Breast epithelium (tissue), 4 donors: ENCODE measurements at regions not wholly inside any gene's neighbourhood (a gene's known extent, or its start where the extent isn't known, plus 50 kb on each side); places are given as distances from the start of the nearest gene placed in this dataset.

ENCODE experiments used
- DNase-seq, 2 donors: peaks; one replicate each; pipeline ENCODE4 v3.0.0-alpha.2; 2019; ENCODE audit warnings: low spot score in 2 of 2
- H3K27ac ChIP-seq, 2 donors: fragments of 200-600 bp; sonication (generic) in 1 of 2; one replicate each; pipeline ENCODE4 v1.5.1; 2016 to 2019; ENCODE audit warnings: mild to moderate bottlenecking in 1 of 2
- H3K27me3 ChIP-seq, 2 donors: fragments of 200-600 bp; sonication (generic) in 1 of 2; one replicate each; pipeline versions ENCODE4 v1.5.1 to v1.6.0; 2017 to 2019; ENCODE audit warnings: control low read depth in 1 of 2, mild to moderate bottlenecking in 1 of 2
- H3K36me3 ChIP-seq: fragments of 200-600 bp; one replicate; pipeline ENCODE4 v1.5.1; 2019
- H3K4me1 ChIP-seq, 2 donors: fragments of 200-600 bp; sonication (generic); one replicate each; pipeline ENCODE4 v1.5.1; 2016 to 2019; ENCODE audit warnings: control low read depth in 1 of 2
- H3K4me3 ChIP-seq, 3 donors: fragments of 200-600 bp; sonication (generic); 1 replicate in 2 of 3; 2 replicates in 1 of 3; pipeline ENCODE4 v1.5.1; 2016 to 2019; ENCODE audit warnings: mild to moderate bottlenecking in 3 of 3, moderate library complexity in 2 of 3
- H3K9me3 ChIP-seq, 2 donors: fragments of 200-600 bp; sonication (generic) in 1 of 2; one replicate each; pipeline ENCODE4 v1.5.1; 2016 to 2019; ENCODE audit warnings: control low read depth in 1 of 2
- POLR2A ChIP-seq: fragments of 450-650 bp; IDR thresholded peaks from one replicate; pipeline ENCODE4 v1.6.1; 2016; ENCODE audit warnings: antibody characterized with exemption, mild to moderate bottlenecking, moderate library complexity
- POLR2AphosphoS5 ChIP-seq, 3 donors: sonication (generic); formaldehyde crosslinking; IDR thresholded peaks; one replicate each; pipeline ENCODE4 v1.6.1; 2017; ENCODE audit warnings: antibody characterized with exemption in 3 of 3
- intact Hi-C: fragments of 100-400 bp; cut with DNase I; formaldehyde crosslinking; loops from one replicate; pipeline ENCODE4 v1.15.1; 2023; ENCODE audit warnings: low total_unique reads
- TF ChIP-seq, protein P1 (sequence below), 3 donors: fragments of 450-650 bp; IDR thresholded peaks; one replicate each; pipeline ENCODE4 v1.5.1; 2016 to 2017; ENCODE audit warnings: antibody characterized with exemption in 3 of 3, mild to moderate bottlenecking in 3 of 3, moderate library complexity in 3 of 3

DNA sequence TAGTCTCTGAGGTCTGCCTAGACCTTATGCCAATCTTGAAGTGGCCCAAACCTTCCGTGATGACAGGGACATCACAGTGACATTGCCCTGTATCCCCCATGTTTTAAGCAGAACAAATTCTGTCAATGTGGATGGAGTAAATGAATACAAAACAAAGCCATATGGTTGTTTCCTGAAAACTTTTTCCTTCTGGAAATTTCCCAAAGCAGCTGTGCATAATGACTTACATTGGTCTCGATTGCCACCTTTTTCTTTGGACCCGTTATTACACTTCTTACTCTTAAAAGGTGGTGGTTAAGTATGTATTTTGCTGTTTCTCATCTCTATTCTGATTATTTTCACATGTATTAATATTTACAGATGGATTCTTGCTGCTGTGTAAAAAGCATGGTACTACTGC is 411.2 kb upstream of the KLF6 start:
- Histone ChIP-seq H3K4me1 (no peaks in the 10 kb centered on the region), H3K36me3 (no peaks in the 10 kb centered on the region), H3K27me3 (no peaks in the 10 kb centered on the region), H3K27ac (peak overlapping the region; percentile 12 to 19), H3K9me3 (no peaks in the 10 kb centered on the region), H3K4me3 (no peak overlapping the region)
- intact Hi-C loops, result loop anchor here (10.0 kb wide), 1 partner anchor 111 kb away; no protein-coding TSS in a partner anchor
- no peak for TF ChIP-seq POLR2A
- no peak for TF ChIP-seq POLR2AphosphoS5 (IDR thresholded peaks at IDR 0.05)
- TF ChIP-seq, protein P1, sequence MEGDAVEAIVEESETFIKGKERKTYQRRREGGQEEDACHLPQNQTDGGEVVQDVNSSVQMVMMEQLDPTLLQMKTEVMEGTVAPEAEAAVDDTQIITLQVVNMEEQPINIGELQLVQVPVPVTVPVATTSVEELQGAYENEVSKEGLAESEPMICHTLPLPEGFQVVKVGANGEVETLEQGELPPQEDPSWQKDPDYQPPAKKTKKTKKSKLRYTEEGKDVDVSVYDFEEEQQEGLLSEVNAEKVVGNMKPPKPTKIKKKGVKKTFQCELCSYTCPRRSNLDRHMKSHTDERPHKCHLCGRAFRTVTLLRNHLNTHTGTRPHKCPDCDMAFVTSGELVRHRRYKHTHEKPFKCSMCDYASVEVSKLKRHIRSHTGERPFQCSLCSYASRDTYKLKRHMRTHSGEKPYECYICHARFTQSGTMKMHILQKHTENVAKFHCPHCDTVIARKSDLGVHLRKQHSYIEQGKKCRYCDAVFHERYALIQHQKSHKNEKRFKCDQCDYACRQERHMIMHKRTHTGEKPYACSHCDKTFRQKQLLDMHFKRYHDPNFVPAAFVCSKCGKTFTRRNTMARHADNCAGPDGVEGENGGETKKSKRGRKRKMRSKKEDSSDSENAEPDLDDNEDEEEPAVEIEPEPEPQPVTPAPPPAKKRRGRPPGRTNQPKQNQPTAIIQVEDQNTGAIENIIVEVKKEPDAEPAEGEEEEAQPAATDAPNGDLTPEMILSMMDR (IDR thresholded peaks at IDR 0.05), result no peak
- no peak for DNase-seq

DNA sequence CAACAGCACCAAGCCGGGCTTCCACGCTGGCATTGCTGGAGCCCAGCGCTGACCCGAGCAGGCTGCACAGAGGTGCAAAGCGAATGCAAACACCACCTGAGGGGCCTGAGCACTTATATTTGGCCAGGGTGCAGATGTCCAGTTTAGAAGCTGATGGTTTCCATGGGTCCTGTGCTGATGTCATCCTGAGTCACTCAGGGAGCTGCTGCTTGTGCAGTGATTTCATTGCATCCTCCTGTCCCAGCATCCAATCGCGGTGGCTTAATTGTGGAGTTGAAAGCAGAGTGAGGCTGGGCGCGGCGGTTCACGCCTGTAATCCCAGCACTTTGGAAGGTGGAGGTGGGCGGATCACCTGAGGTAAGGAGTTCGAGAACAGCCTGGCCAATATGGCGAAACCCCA is 410.2 kb upstream of the KLF6 start:
- Histone ChIP-seq H3K27ac (no peak overlapping the region), H3K4me1 (no peaks in the 10 kb centered on the region), H3K4me3 (no peak overlapping the region), H3K36me3 (no peaks in the 10 kb centered on the region), H3K27me3 (no peaks in the 10 kb centered on the region), H3K9me3 (no peaks in the 10 kb centered on the region)
- TF ChIP-seq POLR2A (no peak), POLR2AphosphoS5 (IDR thresholded peaks at IDR 0.05) (no peak)
- TF ChIP-seq, protein P1 (IDR thresholded peaks at IDR 0.05), result no peak
- intact Hi-C loops, result loop anchor here (10.0 kb wide), 1 partner anchor 110 kb away; no protein-coding TSS in a partner anchor
- no peak for DNase-seq

DNA sequence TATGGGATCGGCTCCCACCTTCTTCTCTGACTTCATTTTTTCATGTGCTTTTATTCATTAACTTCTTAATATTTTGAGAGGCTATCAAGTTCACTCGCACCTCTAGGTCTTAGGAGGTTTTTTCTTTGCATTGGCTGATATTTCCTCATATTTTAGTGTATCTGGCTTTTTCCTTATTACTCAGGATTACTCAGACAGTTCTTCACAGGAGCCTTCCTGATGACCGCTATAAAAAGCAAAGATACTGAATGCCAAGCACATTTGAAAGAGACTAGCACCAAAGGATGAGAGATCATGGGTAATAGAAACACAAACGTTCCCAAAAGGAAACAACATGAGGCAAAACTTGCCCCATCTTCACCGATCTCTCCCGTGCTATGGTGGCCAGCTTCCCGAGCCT is 409.2 kb upstream of the KLF6 start:
- TF ChIP-seq, protein P1 (IDR thresholded peaks at IDR 0.05), result no peak
- TF ChIP-seq POLR2AphosphoS5 (IDR thresholded peaks at IDR 0.05), result no peak
- TF ChIP-seq POLR2A, result no peak
- DNase-seq, result no peak
- Histone ChIP-seq H3K27me3 (no peaks in the 10 kb centered on the region), H3K4me3 (no peak overlapping the region), H3K36me3 (no peaks in the 10 kb centered on the region), H3K4me1 (no peaks in the 10 kb centered on the region), H3K27ac (no peak overlapping the region), H3K9me3 (no peaks in the 10 kb centered on the region)
- intact Hi-C loops, result loop anchor here (10.0 kb wide), 1 partner anchor 109 kb away; no protein-coding TSS in a partner anchor

DNA sequence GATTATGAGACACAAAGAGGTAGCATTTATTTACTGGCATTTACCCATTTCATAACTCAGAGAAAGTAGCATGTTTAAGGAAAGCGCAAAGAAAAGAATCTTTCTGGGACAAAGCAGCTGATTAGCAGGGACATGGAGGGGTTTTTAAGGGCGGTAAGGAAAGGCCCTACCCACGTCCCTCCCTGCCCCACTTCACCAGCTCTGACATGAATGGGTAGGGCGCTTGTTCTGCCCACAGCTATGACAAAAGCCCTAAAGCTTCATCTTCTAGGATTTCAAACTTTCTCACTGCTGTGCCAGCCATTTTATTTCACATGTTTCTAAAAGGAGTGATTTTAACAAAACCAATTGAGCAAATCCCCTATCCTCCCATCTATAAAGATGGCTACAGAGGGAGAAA is 406.9 kb upstream of the KLF6 start:
- intact Hi-C loops, result loop anchor here (10.0 kb wide), 1 partner anchor 107 kb away; no protein-coding TSS in a partner anchor
- Histone ChIP-seq H3K4me1 (no peaks in the 10 kb centered on the region), H3K4me3 (no peak overlapping the region), H3K9me3 (no peaks in the 10 kb centered on the region), H3K27ac (no peak overlapping the region), H3K36me3 (no peaks in the 10 kb centered on the region), H3K27me3 (no peaks in the 10 kb centered on the region)
- no peak for DNase-seq
- TF ChIP-seq POLR2AphosphoS5 (IDR thresholded peaks at IDR 0.05) (no peak), POLR2A (no peak)
- TF ChIP-seq, protein P1 (IDR thresholded peaks at IDR 0.05), result no peak

DNA sequence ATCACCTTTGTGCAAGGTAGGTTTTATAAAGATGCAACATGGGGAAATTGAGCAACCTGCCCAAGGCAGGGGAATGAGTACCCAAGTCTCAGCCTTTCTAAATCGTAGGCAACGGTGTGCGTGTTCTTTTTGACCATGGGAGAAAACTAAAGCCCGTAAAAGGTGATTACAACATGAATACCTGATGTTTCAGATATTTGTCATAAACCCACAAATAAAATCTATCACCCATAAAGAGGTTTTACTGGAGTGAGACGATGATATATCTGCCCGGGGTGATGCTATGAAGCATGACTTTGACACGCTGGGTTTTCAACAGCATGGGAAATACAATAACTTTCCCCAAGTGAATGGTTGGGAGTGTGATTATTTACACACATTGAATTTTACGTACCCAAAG is 406.3 kb upstream of the KLF6 start:
- no peaks in the 10 kb centered on the region for H3K36me3 ChIP-seq
- H3K4me1 ChIP-seq, result no peaks in the 10 kb centered on the region
- intact Hi-C loops, result loop anchor here (10.0 kb wide), 1 partner anchor 107 kb away; no protein-coding TSS in a partner anchor
- DNase-seq, result no peak
- no peaks in the 10 kb centered on the region for H3K27me3 ChIP-seq
- H3K27ac ChIP-seq, result no peak overlapping the region
- H3K4me3 ChIP-seq, result no peak overlapping the region
- no peak for TF ChIP-seq POLR2A
- TF ChIP-seq, protein P1 (IDR thresholded peaks at IDR 0.05), result no peak
- TF ChIP-seq POLR2AphosphoS5 (IDR thresholded peaks at IDR 0.05), result no peak
- H3K9me3 ChIP-seq, result no peaks in the 10 kb centered on the region
